ENCODE measurements at regions not wholly inside any gene's neighbourhood (a gene's known extent, or its start where the extent isn't known, plus 50 kb on each side); places are given as distances from the start of the nearest gene placed in this dataset.

GRCh38 chr15:25616471-25616870, 177.6 kb upstream of the UBE3A start:
- intact Hi-C loops (cut with DNase I; ENCODE audit: low total_unique reads), result no loop called here
- Histone ChIP-seq H3K4me1 (no peaks in the 10 kb centered on the region), H3K27me3 (no peaks in the 10 kb centered on the region), H3K4me3 (no peak overlapping the region), H3K9me3 (no peaks in the 10 kb centered on the region), H3K36me3 (no peaks in the 10 kb centered on the region), H3K27ac (no peak overlapping the region)
- TF ChIP-seq CTCF (IDR thresholded peaks at IDR 0.05), result no peak
- no peak for TF ChIP-seq POLR2A (IDR thresholded peaks at IDR 0.05)
- no peak for TF ChIP-seq POLR2AphosphoS5 (IDR thresholded peaks at IDR 0.05)
- DNase-seq (ENCODE audit: low spot score in 2 of 2), result no peak

DNA sequence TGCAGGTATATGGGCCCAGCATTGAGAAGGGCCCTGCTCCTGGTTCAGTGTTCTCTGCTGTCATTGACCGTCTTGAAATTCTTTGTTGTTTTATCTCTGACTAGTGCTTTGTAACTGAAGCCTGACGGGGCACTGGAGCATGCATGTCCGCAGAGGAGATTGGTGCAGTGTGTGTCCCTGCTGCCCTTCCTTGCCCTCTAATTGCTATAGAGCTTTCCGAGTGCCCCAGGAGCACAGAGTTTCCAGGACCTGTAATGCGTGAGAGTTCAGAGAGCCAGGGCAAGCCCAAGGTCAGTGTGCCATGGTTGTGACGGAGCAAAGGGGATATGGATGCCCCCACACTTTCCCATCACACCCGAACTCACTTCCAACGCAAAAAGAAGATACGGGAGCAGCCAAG, 174.3 kb upstream of the UBE3A start:
- no peak for DNase-seq (ENCODE audit: low spot score in 2 of 2)
- intact Hi-C loops (cut with DNase I; ENCODE audit: low total_unique reads), result no loop called here
- H3K27me3 ChIP-seq, result no peaks in the 10 kb centered on the region

GRCh38 chr15:25611603-25612002, 172.8 kb upstream of the UBE3A start:
- H3K4me3 ChIP-seq, result no peak overlapping the region
- H3K9me3 ChIP-seq, result no peaks in the 10 kb centered on the region
- TF ChIP-seq POLR2AphosphoS5 (IDR thresholded peaks at IDR 0.05), result no peak
- TF ChIP-seq POLR2A (IDR thresholded peaks at IDR 0.05), result no peak
- no peak for TF ChIP-seq CTCF (IDR thresholded peaks at IDR 0.05)
- H3K27ac ChIP-seq, result no peak overlapping the region
- intact Hi-C loops (cut with DNase I; ENCODE audit: low total_unique reads), result no loop called here
- H3K27me3 ChIP-seq, result no peaks in the 10 kb centered on the region
- no peaks in the 10 kb centered on the region for H3K36me3 ChIP-seq
- no peak for DNase-seq (ENCODE audit: low spot score in 2 of 2)
- H3K4me1 ChIP-seq, result no peaks in the 10 kb centered on the region

More for the DNA sequence above, 174.3 kb upstream of the UBE3A start:
- H3K9me3 ChIP-seq, result no peaks in the 10 kb centered on the region
- no peaks in the 10 kb centered on the region for H3K36me3 ChIP-seq
- H3K4me3 ChIP-seq, result no peak overlapping the region
- TF ChIP-seq CTCF (IDR thresholded peaks at IDR 0.05) (no peak), POLR2AphosphoS5 (IDR thresholded peaks at IDR 0.05) (no peak), POLR2A (IDR thresholded peaks at IDR 0.05) (no peak)
- no peaks in the 10 kb centered on the region for H3K4me1 ChIP-seq
- H3K27ac ChIP-seq, result no peak overlapping the region

DNA sequence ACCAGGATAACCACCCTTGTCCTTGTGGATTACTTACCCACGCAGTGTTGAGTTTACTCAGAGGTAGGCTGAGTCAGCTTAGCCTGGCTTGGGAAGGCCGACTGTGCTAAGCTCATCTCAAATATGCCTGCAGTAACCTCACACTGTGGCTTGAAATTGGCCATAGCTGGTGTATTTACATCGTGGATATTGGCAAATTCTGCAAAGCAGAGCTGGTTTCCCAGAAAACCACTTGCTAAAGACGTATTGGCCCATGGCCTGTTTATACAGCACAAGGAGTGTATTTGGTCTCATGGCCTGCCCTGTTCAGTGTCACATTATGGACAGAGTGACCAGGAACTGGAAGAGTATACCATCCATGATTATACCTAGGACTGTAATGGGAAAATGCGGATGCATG, 170.5 kb upstream of the UBE3A start:
- intact Hi-C loops (cut with DNase I; ENCODE audit: low total_unique reads), result no loop called here
- Histone ChIP-seq H3K9me3 (no peaks in the 10 kb centered on the region), H3K27me3 (no peaks in the 10 kb centered on the region), H3K36me3 (no peaks in the 10 kb centered on the region), H3K27ac (no peak overlapping the region), H3K4me1 (no peaks in the 10 kb centered on the region), H3K4me3 (no peak overlapping the region)
- DNase-seq (ENCODE audit: low spot score in 2 of 2), result no peak
- TF ChIP-seq POLR2AphosphoS5 (IDR thresholded peaks at IDR 0.05), result no peak
- TF ChIP-seq POLR2A (IDR thresholded peaks at IDR 0.05), result no peak
- no peak for TF ChIP-seq CTCF (IDR thresholded peaks at IDR 0.05)

- no peaks in the 10 kb centered on the region for H3K27me3 ChIP-seq
- H3K36me3 ChIP-seq, result no peaks in the 10 kb centered on the region
- TF ChIP-seq POLR2AphosphoS5 (IDR thresholded peaks at IDR 0.05) (no peak), POLR2A (IDR thresholded peaks at IDR 0.05) (no peak)
- H3K4me3 ChIP-seq, result no peak overlapping the region
- DNase-seq (ENCODE audit: low spot score in 2 of 2), result no peak
- intact Hi-C loops (cut with DNase I; ENCODE audit: low total_unique reads), result no loop called here
- H3K27ac ChIP-seq, result no peak overlapping the region
- H3K9me3 ChIP-seq, result no peaks in the 10 kb centered on the region
- no peaks in the 10 kb centered on the region for H3K4me1 ChIP-seq
These were observed 170.1 kb upstream of the UBE3A start for GRCh38 chr15:25608926-25609325.

DNA sequence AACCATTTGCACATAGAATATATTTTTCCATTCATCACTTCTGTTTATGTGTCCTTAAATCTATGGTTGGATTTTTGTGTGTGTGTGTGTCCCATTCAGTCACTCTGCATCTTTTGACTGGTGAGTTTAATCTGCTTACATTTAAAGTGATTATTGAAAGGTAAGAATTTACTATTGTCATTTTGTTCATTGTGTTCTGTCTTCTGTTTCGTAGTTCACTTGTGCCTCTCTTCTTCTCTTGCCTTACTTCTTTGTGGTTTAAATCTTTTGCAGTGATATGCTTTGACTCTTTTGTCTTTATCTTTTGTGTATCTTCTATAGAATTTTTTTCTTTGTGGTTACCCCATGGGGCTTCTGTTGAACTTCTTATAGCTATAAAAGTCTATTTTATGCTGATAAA, 166.3 kb upstream of the UBE3A start:
- TF ChIP-seq POLR2AphosphoS5 (IDR thresholded peaks at IDR 0.05) (no peak), POLR2A (IDR thresholded peaks at IDR 0.05) (no peak), CTCF (IDR thresholded peaks at IDR 0.05) (no peak)
- H3K27ac ChIP-seq, result no peak overlapping the region

More for the DNA sequence above, 166.3 kb upstream of the UBE3A start:
- Histone ChIP-seq H3K4me1 (no peaks in the 10 kb centered on the region), H3K9me3 (peaks cover 0 to 7% of the 10 kb centered on the region in 2 donors), H3K27me3 (no peaks in the 10 kb centered on the region), H3K4me3 (no peak overlapping the region), H3K36me3 (no peaks in the 10 kb centered on the region)
- intact Hi-C loops (cut with DNase I; ENCODE audit: low total_unique reads), result no loop called here
- no peak for DNase-seq (ENCODE audit: low spot score in 2 of 2)

Measured in breast epithelium (tissue), 4 donors.